Stimulated activated CD8-positive, alpha-beta memory T cell treated with anti-CD3 and anti-CD28 coated beads, Interleukin-12 subunit alpha, Interleukin-12 subunit beta, amount 100 ng/mL, for 1 hour (primary cell): ENCODE measurements at regions not wholly inside any gene's neighbourhood (a gene's known extent, or its start where the extent isn't known, plus 50 kb on each side); places are given as distances from the start of the nearest gene placed in this dataset.

ENCODE experiments used
- DNase-seq: peaks from one replicate; pipeline ENCODE4 v3.0.0-alpha.2; 2020; ENCODE audit warnings: low read depth

DNA sequence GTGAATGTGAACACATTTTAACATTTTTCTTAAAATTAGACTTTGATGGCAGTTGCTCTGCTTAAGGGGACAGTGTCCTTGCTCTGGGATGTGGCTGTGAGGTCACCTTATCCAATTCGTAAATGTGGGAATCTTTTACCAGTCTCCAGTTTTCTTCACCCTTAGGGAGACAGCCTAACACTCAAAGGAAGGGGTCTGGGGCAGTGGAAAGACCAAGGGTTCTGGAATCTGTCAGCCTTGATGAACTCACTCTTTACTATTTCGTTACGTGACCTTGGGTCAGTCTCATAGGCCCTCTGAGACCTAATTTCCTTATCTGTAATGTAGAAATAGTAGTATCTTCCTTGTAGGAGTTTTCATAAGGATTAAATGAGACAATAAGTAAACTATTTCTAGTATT is 245.6 kb upstream of the ATP2B1 start:
- no peak for DNase-seq

- DNase-seq, result no peak
These were observed 243.0 kb upstream of the ATP2B1 start for GRCh38 chr12:89951694-89952060.

GRCh38 chr12:89951050-89951693 is 242.5 kb upstream of the ATP2B1 start:
- no peak for DNase-seq

- DNase-seq, result no peak
These were observed 241.8 kb upstream of the ATP2B1 start for GRCh38 chr12:89950421-89950820.

- DNase-seq, result peak; percentile 20
These were observed 241.0 kb upstream of the ATP2B1 start for GRCh38 chr12:89949457-89950195.

GRCh38 chr12:89948271-89949175 is 239.9 kb upstream of the ATP2B1 start:
- no peak for DNase-seq

GRCh38 chr12:89947437-89948270 is 239.0 kb upstream of the ATP2B1 start:
- no peak for DNase-seq

DNA sequence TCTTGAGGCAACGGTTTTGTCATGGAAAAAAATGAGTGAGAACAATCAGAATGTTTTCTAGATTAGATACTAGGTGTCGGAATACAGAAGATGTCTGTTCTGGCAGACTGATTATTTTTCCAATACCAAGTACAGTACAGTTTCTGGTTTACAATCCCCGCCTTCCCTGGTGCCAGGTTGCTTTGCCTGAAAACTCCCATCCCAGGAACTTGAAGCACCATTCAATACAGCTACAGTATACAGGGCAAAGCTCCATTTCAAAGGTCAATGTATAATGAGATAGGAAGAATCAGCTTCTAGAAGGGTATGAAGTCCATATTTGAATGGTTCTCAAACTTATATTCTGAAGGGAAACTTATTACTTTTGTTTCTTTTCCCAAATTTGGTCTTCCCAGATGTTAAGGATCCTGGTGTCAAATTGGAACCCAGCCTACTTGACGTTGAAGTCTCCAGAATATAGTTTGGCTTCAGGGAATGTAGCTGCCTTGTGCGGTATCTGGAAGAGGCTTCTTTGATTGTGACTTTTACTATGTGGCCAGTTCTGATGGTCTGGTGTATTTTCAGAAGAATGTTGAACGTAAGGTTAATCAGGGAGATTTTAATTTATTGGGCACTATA is 238.0 kb upstream of the ATP2B1 start:
- no peak for DNase-seq

DNA sequence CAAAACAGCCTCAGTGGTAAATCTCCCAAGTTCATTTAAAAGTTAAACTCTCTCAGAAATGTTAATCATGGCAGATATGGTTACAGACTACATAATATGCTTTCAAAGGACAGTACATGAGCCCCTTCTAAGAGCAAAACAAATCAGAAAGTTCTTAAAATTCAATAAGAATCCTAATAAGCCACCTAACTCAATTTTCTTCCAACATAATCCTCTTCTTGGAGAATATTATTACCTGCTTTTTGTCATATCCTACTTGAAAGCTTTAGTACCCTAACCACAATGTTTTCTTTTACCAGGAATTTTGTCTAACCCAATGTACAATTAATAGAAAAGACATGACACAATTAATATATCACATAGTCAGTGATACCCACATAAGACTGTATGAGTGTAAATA is 236.5 kb upstream of the ATP2B1 start:
- DNase-seq, result no peak

DNA sequence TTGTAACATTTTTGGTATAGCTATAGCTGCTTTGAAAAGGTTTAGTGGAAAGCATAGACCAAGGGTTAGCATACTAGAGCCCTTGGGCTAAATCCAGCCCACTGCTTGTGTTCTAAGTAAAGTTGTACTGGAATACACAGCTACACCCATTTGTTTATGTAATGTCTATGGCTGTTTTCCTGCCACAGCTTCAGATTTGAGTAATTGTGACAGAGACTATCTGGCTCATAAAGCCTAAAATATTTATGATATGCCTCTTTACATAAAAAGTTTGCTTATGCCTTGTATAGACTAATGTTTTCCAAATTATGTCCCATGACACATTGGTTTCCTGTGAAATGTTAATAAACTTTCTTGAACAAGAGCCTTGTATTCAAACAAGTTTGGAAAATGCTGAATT is 234.8 kb upstream of the ATP2B1 start:
- no peak for DNase-seq

- DNase-seq, result no peak
These were observed 232.8 kb upstream of the ATP2B1 start for GRCh38 chr12:89941436-89941835.

- DNase-seq, result no peak
These were observed 231.0 kb upstream of the ATP2B1 start for GRCh38 chr12:89939522-89940215.

- no peak for DNase-seq
These were observed 228.0 kb upstream of the ATP2B1 start for GRCh38 chr12:89936631-89937030.

DNA sequence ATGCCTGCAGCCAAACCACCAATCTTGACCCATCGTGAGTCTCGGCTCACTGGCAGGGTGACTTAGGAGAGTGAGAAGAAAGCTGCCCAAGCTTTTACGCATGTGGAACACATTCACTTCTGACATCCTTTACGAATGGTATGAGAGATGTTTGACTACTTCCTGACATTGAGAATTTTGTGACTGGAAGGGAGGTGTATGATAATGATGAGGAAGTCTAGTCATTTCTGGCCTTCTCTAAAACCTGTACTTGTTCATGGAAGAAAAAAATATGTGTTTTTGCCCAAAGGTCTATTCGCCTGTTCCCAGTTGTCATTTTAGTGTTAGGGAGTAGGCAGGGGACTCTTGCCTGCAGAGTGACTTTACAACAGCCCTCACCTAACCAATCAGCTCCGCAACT is 227.2 kb upstream of the ATP2B1 start:
- no peak for DNase-seq

GRCh38 chr12:89933911-89934310 is 225.3 kb upstream of the ATP2B1 start:
- no peak for DNase-seq

- no peak for DNase-seq
These were observed 224.3 kb upstream of the ATP2B1 start for GRCh38 chr12:89932954-89933353.

- DNase-seq, result no peak
These were observed 219.8 kb upstream of the ATP2B1 start for GRCh38 chr12:89928467-89928866.

GRCh38 chr12:89927226-89927698 is 218.6 kb upstream of the ATP2B1 start:
- no peak for DNase-seq

- no peak for DNase-seq
These were observed 215.6 kb upstream of the ATP2B1 start for GRCh38 chr12:89924191-89924590.

DNA sequence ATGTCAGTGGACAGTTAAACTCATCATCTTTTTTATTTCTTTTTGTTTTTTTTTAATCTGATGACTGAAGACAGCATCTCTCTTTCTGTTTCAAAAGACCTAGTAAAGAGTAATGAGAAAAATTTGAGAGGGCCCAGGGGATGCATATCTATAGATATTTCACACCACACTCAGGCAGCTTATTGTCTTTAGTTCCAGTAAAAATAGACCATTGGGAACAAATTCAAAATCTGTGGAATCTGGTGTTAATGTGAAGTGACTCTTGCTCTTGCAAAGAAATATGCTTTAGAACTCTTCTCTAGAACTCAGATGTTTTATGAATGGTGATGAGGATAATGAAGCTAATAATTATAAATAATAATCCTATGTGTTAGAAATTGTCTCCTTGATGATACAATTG is 214.5 kb upstream of the ATP2B1 start:
- DNase-seq, result no peak

DNA sequence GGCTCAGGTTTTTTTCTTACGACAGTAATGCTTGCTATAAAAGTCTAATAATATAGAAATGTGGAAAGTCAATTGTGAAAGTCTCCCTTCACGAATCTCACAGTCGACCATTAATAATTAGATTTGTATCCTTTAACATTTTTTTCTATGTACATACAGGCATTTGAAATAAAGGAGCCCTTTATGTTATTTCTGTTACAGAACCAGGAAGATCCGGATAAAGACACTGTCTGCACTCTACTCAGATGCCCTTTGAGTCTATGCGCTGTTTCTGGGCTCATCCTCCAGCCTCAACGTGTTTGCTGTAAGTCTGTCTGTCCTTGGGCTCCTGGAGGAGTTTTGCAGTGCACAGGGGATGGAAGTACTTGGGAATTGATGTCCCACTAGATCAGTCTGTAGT is 212.2 kb upstream of the ATP2B1 start:
- no peak for DNase-seq
